BJ (cell line): ENCODE measurements at regions not wholly inside any gene's neighbourhood (a gene's known extent, or its start where the extent isn't known, plus 50 kb on each side); places are given as distances from the start of the nearest gene placed in this dataset.

Source experiments
- CTCF ChIA-PET: fragments of 350-600 bp; formaldehyde crosslinking; extraction: SDS; loops from one replicate; lab custom pipeline; 2021; ENCODE audit warnings: antibody characterized with exemption, inconsistent platforms; lab: Yijun Ruan, JAX
- POLR2A ChIA-PET: fragments of 300-600 bp; sonication (Branson Sonifier 250); formaldehyde crosslinking; extraction: SDS; loops from one replicate; lab custom pipeline; 2021; ENCODE audit warnings: antibody characterized with exemption; lab: Charles Lee
- DNase-seq: peaks from one replicate; pipeline ENCODE4 v3.0.0-alpha.2; 2011; ENCODE audit warnings: low read depth
- H3K27me3 ChIP-seq: 2 replicates; pipeline ENCODE4 v1.6.0; 2011; ENCODE audit warnings: low read length; ENCODE audit not compliant: control insufficient read depth, insufficient read depth
- H3K36me3 ChIP-seq: 2 replicates; pipeline ENCODE4 v1.5.1; 2011; ENCODE audit warnings: low read length; ENCODE audit not compliant: control insufficient read depth, insufficient read depth
- H3K4me3 ChIP-seq: 2 replicates; pipeline ENCODE4 v1.5.1; 2011; ENCODE audit warnings: low read depth, mild to moderate bottlenecking, control low read depth, low read length
- CTCF ChIP-seq: IDR thresholded peaks from 2 replicates; pipeline ENCODE4 v1.5.1; 2011; ENCODE audit warnings: low read depth, mild to moderate bottlenecking, control low read depth, inconsistent platforms, low read length, moderate library complexity; ENCODE audit not compliant: insufficient read depth

GRCh38 chr7:28360739-28361138 is 51.6 kb upstream of the CREB5 start:
- Histone ChIP-seq H3K4me3 (no peak overlapping the region), H3K36me3 (no peaks in the 10 kb centered on the region), H3K27me3 (peaks cover 15% of the 10 kb centered on the region)
- DNase-seq = no peak
- ChIA-PET CTCF (interaction anchor here (0.7 to 1.5 kb wide), 4 partner anchors 12 to 464 kb away, joined by 3 to 5 read pairs (median 3); no protein-coding TSS in a partner anchor), POLR2A (no interaction called here)
- no peak for TF ChIP-seq CTCF

GRCh38 chr7:28361551-28361950 is 50.8 kb upstream of the CREB5 start:
- no peak for TF ChIP-seq CTCF
- ChIA-PET POLR2A (no interaction called here), CTCF (interaction anchor here (0.7 to 1.5 kb wide), 5 partner anchors 11 to 479 kb away, joined by 3 to 6 read pairs (median 3); no protein-coding TSS in a partner anchor)
- H3K36me3 ChIP-seq = no peaks in the 10 kb centered on the region
- no peak overlapping the region for H3K4me3 ChIP-seq
- H3K27me3 ChIP-seq = peaks cover 12% of the 10 kb centered on the region
- DNase-seq = no peak

- Histone ChIP-seq H3K36me3 (no peaks in the 10 kb centered on the region), H3K4me3 (no peak overlapping the region), H3K27me3 (peaks cover 7% of the 10 kb centered on the region)
- CTCF ChIA-PET = interaction anchor here (0.8 to 1.5 kb wide), 7 partner anchors 9 to 478 kb away, joined by 3 to 6 read pairs (median 3); no protein-coding TSS in a partner anchor
- TF ChIP-seq CTCF = no peak
- POLR2A ChIA-PET = no interaction called here
- no peak for DNase-seq
Observed at GRCh38 chr7:28362182-28362581, 50.1 kb upstream of the CREB5 start.
